PC-9 (cell line): ENCODE measurements at regions not wholly inside any gene's neighbourhood (a gene's known extent, or its start where the extent isn't known, plus 50 kb on each side); places are given as distances from the start of the nearest gene placed in this dataset.

ENCODE experiments used
- BruUV-seq: library from RNA; stranded (reverse); fragments of 400-500 nt; replicated peaks from 2 replicates; lab custom pipeline; 2021; lab: Mats Ljungman, UMichigan
- CTCF ChIA-PET: fragments of 300-600 bp; sonication (Branson Sonifier 250); formaldehyde crosslinking; loops from one replicate; lab custom pipeline; 2022; ENCODE audit warnings: antibody characterized with exemption; lab: Charles Lee
- POLR2A ChIA-PET: fragments of 300-600 bp; sonication (Branson Sonifier 250); formaldehyde crosslinking; loops from one replicate; lab custom pipeline; 2022; ENCODE audit warnings: antibody characterized with exemption; ENCODE audit not compliant: unreplicated experiment; lab: Charles Lee
- DNase-seq, 2 experiments: peaks; one replicate each; pipeline versions ENCODE4 v3.0.0 to v3.0.0-alpha.2; 2015 to 2022; ENCODE audit warnings: mixed read lengths in 1 of 2
- H2AFZ ChIP-seq: fragments of 200-600 bp; sonication (generic); 2 replicates; pipeline ENCODE4 v1.8.1; 2017; ENCODE audit warnings: antibody characterized with exemption
- H3F3A ChIP-seq: fragments of 200-600 bp; sonication (generic); 2 replicates; pipeline ENCODE4 v1.8.1; 2017; ENCODE audit warnings: antibody characterized with exemption, mild to moderate bottlenecking, low read depth; ENCODE audit not compliant: insufficient read depth
- H3K27ac ChIP-seq: fragments of 200-600 bp; sonication (generic); 2 replicates; pipeline ENCODE4 v1.6.1; 2016; ENCODE audit warnings: mixed run types
- H3K27me3 ChIP-seq: fragments of 200-600 bp; sonication (generic); 2 replicates; pipeline ENCODE4 v1.6.1; 2016; ENCODE audit warnings: low read depth, mixed run types; ENCODE audit not compliant: insufficient read depth
- H3K36me3 ChIP-seq: fragments of 200-600 bp; sonication (generic); 2 replicates; pipeline ENCODE4 v1.6.1; 2016; ENCODE audit warnings: low read depth, mixed run types
- H3K4me1 ChIP-seq: fragments of 200-600 bp; sonication (generic); replicated peaks from 2 replicates; pipeline ENCODE4 v1.6.1; 2016; ENCODE audit warnings: mixed run types; ENCODE audit not compliant: insufficient read depth
- H3K4me2 ChIP-seq: fragments of 200-600 bp; sonication (generic); 2 replicates; pipeline ENCODE4 v1.6.1; 2017; ENCODE audit warnings: mixed run types
- H3K4me3 ChIP-seq: fragments of 200-600 bp; sonication (generic); 2 replicates; pipeline ENCODE4 v1.6.1; 2016; ENCODE audit warnings: mixed run types
- H3K79me2 ChIP-seq: fragments of 200-600 bp; sonication (generic); 2 replicates; pipeline ENCODE4 v1.6.1; 2017; ENCODE audit warnings: low read depth, mixed run types
- H3K9me2 ChIP-seq: fragments of 200-600 bp; sonication (generic); 2 replicates; pipeline ENCODE4 v1.8.1; 2017; ENCODE audit warnings: mild to moderate bottlenecking; ENCODE audit not compliant: insufficient read depth
- H3K9me3 ChIP-seq: fragments of 200-600 bp; sonication (generic); 2 replicates; pipeline ENCODE4 v1.8.1; 2016; ENCODE audit warnings: low read depth; ENCODE audit not compliant: insufficient read depth
- H4K20me1 ChIP-seq: fragments of 200-600 bp; sonication (generic); 2 replicates; pipeline ENCODE4 v1.8.1; 2017; ENCODE audit not compliant: insufficient read depth
- CTCF ChIP-seq: fragments of 200-600 bp; sonication (generic); conservative IDR thresholded peaks from 2 replicates; pipeline ENCODE4 v1.6.1; 2017; ENCODE audit warnings: mixed run types, antibody characterized with exemption, mild to moderate bottlenecking, moderate library complexity
- EZH2 ChIP-seq: fragments of 200-600 bp; sonication (generic); IDR thresholded peaks from 2 replicates; pipeline ENCODE4 v1.8.0; 2017; ENCODE audit warnings: antibody characterized with exemption, low read depth
- intact Hi-C: fragments of 100-400 bp; cut with micrococcal nuclease; formaldehyde crosslinking; loops from one replicate; pipeline ENCODE4 v1.10.0; 2022; ENCODE audit not compliant: unreplicated experiment

GRCh38 chr16:87025676-87026075 is 291.5 kb downstream of the C16orf95 start:
- TF ChIP-seq EZH2 (no peak), CTCF (no peak)
- DNase-seq: no peak
- Histone ChIP-seq H3K36me3 (no peaks in the 10 kb centered on the region), H3K27ac (no peak overlapping the region), H3F3A (no peaks in the 10 kb centered on the region), H3K4me1 (no peaks in the 10 kb centered on the region), H4K20me1 (no peaks in the 10 kb centered on the region), H3K79me2 (no peaks in the 10 kb centered on the region), H3K4me3 (no peak overlapping the region), H3K27me3 (peaks cover 99% of the 10 kb centered on the region), H3K9me3 (no peaks in the 10 kb centered on the region), H2AFZ (no peak overlapping the region), H3K4me2 (no peak overlapping the region), H3K9me2 (no peaks in the 10 kb centered on the region)
- CTCF ChIA-PET: interaction anchor here (0.5 kb wide), 1 partner anchor 155 kb away, joined by 3 read pairs; no protein-coding TSS in a partner anchor
- intact Hi-C loops: no loop called here
- POLR2A ChIA-PET: interaction anchor here (0.5 kb wide), 1 partner anchor 120 kb away, joined by 9 read pairs; no protein-coding TSS in a partner anchor
- BruUV-seq: no TSS peak

- H3K79me2 ChIP-seq: no peaks in the 10 kb centered on the region
- H3K27ac ChIP-seq: no peak overlapping the region
- no peaks in the 10 kb centered on the region for H3F3A ChIP-seq
- H3K4me2 ChIP-seq: no peak overlapping the region
- DNase-seq: no peak
- peaks cover 99% of the 10 kb centered on the region for H3K27me3 ChIP-seq
- H3K9me3 ChIP-seq: no peaks in the 10 kb centered on the region
- TF ChIP-seq CTCF: no peak
- TF ChIP-seq EZH2: no peak
- intact Hi-C loops: no loop called here
- ChIA-PET CTCF (no interaction called here), POLR2A (no interaction called here)
- H3K4me3 ChIP-seq: no peak overlapping the region
- no peaks in the 10 kb centered on the region for H4K20me1 ChIP-seq
- H3K4me1 ChIP-seq: no peaks in the 10 kb centered on the region
- H3K36me3 ChIP-seq: no peaks in the 10 kb centered on the region
- H2AFZ ChIP-seq: no peak overlapping the region
- H3K9me2 ChIP-seq: no peaks in the 10 kb centered on the region
- BruUV-seq: no TSS peak
Observed at GRCh38 chr16:87027056-87027616, 290.1 kb downstream of the C16orf95 start.

DNA sequence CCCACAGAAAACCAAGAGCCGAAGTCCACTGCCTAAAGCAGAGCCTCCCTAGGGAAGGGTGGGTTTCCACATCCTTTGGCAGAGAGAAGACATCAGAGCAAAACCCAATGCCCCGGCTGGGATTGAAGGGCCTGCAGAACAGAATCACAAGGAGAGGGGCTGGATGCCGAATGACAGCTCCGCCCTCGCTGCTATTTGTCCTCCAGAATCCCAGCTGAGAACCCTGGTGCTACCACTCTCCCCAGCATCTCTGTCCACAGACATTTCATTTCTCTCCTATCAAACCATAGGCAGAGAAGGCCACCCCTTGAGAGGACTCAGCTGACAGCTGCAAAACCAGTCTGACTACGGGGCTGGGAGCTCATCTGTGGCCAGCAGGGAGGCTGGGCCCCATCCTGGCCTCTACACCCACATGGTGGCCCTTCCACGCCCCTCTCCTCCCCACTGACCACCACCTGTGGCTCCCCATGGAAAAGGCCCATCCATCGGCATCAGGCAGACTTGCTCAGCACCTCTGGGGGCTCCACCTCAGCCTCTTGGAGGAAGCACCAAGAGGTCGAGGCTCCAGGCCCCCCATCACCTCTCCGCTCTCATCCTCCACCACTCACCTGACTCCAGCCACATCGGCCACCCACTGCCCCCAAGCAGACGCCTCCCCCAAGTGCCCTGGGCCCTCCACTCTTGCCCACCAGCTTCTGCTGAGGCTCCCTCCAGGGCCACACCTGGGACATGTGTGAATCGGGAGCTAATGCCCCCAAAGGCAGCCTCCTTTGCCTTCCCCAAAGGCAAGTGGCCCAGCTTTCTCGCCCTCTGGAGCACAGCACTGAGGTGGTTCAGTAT is 288.5 kb downstream of the C16orf95 start:
- TF ChIP-seq CTCF (no peak), EZH2 (no peak)
- POLR2A ChIA-PET: no interaction called here
- Histone ChIP-seq H3K4me3 (no peak overlapping the region), H4K20me1 (no peaks in the 10 kb centered on the region), H3K9me3 (no peaks in the 10 kb centered on the region), H3K9me2 (no peaks in the 10 kb centered on the region), H3K4me2 (no peak overlapping the region), H3K79me2 (no peaks in the 10 kb centered on the region), H3K27ac (no peak overlapping the region), H3K36me3 (no peaks in the 10 kb centered on the region), H2AFZ (no peak overlapping the region), H3K4me1 (no peaks in the 10 kb centered on the region), H3F3A (no peaks in the 10 kb centered on the region), H3K27me3 (peaks cover 99% of the 10 kb centered on the region)
- CTCF ChIA-PET: no interaction called here
- no peak for DNase-seq
- intact Hi-C loops: no loop called here
- BruUV-seq: no TSS peak
